Glutamatergic neuron (in vitro differentiated cells): ENCODE measurements at regions not wholly inside any gene's neighbourhood (a gene's known extent, or its start where the extent isn't known, plus 50 kb on each side); places are given as distances from the start of the nearest gene placed in this dataset.

Experiments
- DNase-seq: peaks from one replicate; pipeline ENCODE4 v3.0.0; 2022
- H3K27ac Mint-ChIP-seq: one replicate; pipeline ENCODE4 v1.8.0; 2020; ENCODE audit warnings: mild to moderate bottlenecking, mixed read lengths, inconsistent platforms; ENCODE audit not compliant: unreplicated experiment
- H3K27me3 Mint-ChIP-seq: one replicate; pipeline ENCODE4 v1.8.0; 2020; ENCODE audit warnings: mild to moderate bottlenecking, moderate library complexity, mixed read lengths, inconsistent platforms; ENCODE audit not compliant: unreplicated experiment
- H3K36me3 Mint-ChIP-seq: one replicate; pipeline ENCODE4 v1.8.0; 2020; ENCODE audit warnings: mild to moderate bottlenecking, mixed read lengths, inconsistent platforms; ENCODE audit not compliant: unreplicated experiment
- H3K4me1 Mint-ChIP-seq: one replicate; pipeline ENCODE4 v1.8.0; 2020; ENCODE audit warnings: mild to moderate bottlenecking, low read depth, mixed read lengths, inconsistent platforms; ENCODE audit not compliant: unreplicated experiment
- H3K4me3 Mint-ChIP-seq: one replicate; pipeline ENCODE4 v1.8.0; 2020; ENCODE audit warnings: mild to moderate bottlenecking, mixed read lengths, inconsistent platforms; ENCODE audit not compliant: unreplicated experiment
- H3K9me3 Mint-ChIP-seq: one replicate; pipeline ENCODE4 v1.8.0; 2020; ENCODE audit warnings: mild to moderate bottlenecking, moderate library complexity, mixed read lengths, inconsistent platforms; ENCODE audit not compliant: unreplicated experiment
- CTCF ChIP-seq: fragments of 200-600 bp; sonication (generic); IDR thresholded peaks from one replicate; pipeline ENCODE4 v1.5.0; 2021; ENCODE audit not compliant: partially characterized antibody, unreplicated experiment

DNA sequence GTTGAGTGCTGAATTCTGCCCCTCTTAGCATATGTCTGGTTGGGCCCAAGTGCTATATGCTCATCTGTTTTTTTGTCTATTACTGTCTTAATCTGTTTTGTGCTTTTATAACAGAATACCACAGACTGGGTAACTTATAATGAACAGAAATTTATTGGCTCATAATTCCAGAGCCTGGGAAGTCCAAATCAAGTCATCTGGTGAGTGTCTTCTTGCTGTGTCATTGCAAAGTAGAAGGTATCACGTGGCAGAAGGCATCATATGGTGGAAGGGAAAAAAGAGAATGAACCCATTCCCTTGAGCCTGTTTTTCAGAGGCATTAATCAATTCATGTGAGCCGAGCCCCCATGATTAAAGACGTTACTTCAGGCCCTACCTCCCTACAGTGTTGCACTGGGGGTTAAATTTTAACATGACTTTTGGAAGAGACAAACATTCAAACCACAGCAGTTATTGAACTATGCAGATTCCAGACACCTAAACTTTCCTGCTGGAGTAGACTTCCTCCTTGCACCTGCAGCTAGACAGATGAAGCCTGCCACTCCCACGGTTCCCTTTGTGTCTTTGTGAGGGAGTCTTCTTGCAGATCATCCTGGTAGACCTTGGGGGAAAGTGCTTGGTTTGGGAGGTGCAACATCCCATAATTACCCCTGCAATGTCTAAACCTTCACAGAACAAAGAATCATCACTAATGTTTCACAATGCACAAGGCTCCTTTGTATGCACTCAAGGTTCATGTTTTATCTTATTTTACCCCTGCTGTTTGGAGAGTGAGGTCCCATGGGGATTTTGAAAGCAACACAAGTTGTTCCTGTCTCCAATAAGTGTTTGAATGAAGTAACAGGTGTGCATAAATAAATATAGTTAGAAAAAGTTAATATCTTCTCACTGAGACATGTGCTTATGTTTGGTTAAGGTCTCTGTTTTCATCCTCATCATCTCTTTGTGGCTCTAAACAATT is 64.7 kb upstream of the XCR1 start:
- Mint-ChIP-seq H3K27ac (peak overlapping the region; percentile 17), H3K4me1 (peaks cover 2% of the 10 kb centered on the region), H3K4me3 (no peak overlapping the region), H3K36me3 (no peaks in the 10 kb centered on the region), H3K27me3 (peaks cover 7% of the 10 kb centered on the region), H3K9me3 (no peaks in the 10 kb centered on the region)
- DNase-seq, result no peak
- TF ChIP-seq CTCF, result no peak

DNA sequence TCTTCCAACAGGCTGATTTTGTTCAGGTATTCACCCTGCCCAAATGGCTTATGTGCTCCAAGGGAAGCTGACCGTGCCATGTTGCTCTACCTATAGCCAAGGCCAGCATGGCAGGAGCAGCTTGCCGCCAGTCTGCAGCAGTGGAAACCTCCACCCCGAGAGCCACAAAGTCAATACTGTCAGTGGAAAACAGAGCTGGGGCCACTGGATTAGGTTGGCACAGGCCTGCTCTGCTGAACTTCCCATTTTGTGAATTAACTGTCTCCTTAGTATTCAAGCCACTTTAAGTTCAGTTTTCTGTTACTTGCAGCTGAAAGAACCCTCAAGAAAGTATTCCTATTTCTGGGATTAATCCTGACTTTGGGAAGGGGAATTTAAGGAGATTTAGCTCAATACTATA is 63.8 kb upstream of the XCR1 start:
- peaks cover 2% of the 10 kb centered on the region for H3K4me1 Mint-ChIP-seq
- H3K27ac Mint-ChIP-seq, result no peak overlapping the region
- no peak overlapping the region for H3K4me3 Mint-ChIP-seq
- H3K27me3 Mint-ChIP-seq, result peaks cover 5% of the 10 kb centered on the region
- H3K9me3 Mint-ChIP-seq, result no peaks in the 10 kb centered on the region
- no peak for TF ChIP-seq CTCF
- DNase-seq, result no peak
- H3K36me3 Mint-ChIP-seq, result no peaks in the 10 kb centered on the region

GRCh38 chr3:46090161-46090591 is 62.9 kb upstream of the XCR1 start:
- H3K27ac Mint-ChIP-seq, result no peak overlapping the region
- no peak for DNase-seq
- H3K4me3 Mint-ChIP-seq, result no peak overlapping the region
- peaks cover 5% of the 10 kb centered on the region for H3K27me3 Mint-ChIP-seq
- H3K4me1 Mint-ChIP-seq, result peaks cover 2% of the 10 kb centered on the region
- TF ChIP-seq CTCF, result no peak
- no peaks in the 10 kb centered on the region for H3K36me3 Mint-ChIP-seq
- H3K9me3 Mint-ChIP-seq, result no peaks in the 10 kb centered on the region

DNA sequence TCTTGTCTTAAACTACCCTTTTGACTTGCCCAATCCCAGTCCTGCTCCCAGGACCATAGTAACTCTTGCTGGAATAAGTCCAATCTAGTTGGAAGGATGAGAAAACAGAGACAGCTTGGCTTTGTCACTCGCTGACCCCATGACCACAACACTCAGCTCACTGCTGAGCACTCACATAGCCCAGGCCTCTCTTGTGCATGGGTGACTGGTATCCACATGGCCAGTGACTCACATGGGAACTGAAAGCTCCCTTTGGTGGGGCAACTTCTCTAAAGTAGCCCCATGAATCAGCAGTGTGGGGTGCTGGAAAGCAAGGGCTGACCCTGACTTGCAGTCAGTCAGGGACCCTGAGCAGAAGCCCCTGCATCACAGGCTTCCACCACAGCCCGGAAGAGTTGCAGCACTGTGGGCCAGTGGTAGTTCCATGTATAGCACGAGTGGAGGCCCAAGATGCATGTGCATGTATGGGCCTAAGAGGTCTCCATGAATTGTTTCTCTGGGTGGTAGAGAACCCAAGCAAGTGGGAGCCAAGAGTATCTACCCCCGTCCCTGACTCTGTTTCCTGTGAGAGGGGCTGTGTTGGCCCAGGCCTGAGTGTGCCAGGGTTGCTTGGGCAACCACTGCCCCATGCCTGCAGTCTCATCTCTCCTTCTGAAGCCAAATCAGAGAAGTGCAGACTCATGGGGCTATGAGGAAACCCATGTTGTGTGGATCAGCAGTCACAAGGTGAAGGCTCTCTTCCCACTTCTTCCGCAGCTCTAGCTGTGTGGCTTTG is 62.1 kb upstream of the XCR1 start:
- Mint-ChIP-seq H3K4me1 (peaks cover 2% of the 10 kb centered on the region), H3K9me3 (no peaks in the 10 kb centered on the region), H3K4me3 (no peak overlapping the region), H3K27me3 (peaks cover 5% of the 10 kb centered on the region), H3K27ac (no peak overlapping the region), H3K36me3 (no peaks in the 10 kb centered on the region)
- no peak for TF ChIP-seq CTCF
- DNase-seq, result no peak
